HL-60 (cell line): ENCODE measurements at regions not wholly inside any gene's neighbourhood (a gene's known extent, or its start where the extent isn't known, plus 50 kb on each side); places are given as distances from the start of the nearest gene placed in this dataset.

Source experiments
- DNase-seq, 2 experiments: peaks; one replicate each; pipeline ENCODE4 v3.0.0-alpha.2; 2010 to 2020; ENCODE audit warnings: low read depth in 1 of 2, low spot score in 1 of 2
- H3K27ac ChIP-seq: fragments of 250-450 bp; sonication (Bioruptor Pico); replicated peaks from 2 replicates; pipeline ENCODE4 v1.5.1; 2020; ENCODE audit warnings: mild to moderate bottlenecking, moderate library complexity
- H3K27me3 ChIP-seq: fragments of 250-450 bp; sonication (Bioruptor Pico); 2 replicates; pipeline ENCODE4 v1.5.1; 2021; ENCODE audit warnings: mild to moderate bottlenecking, moderate library complexity; ENCODE audit not compliant: insufficient read depth, poor library complexity, severe bottlenecking
- H3K4me3 ChIP-seq: replicated peaks from 2 replicates; pipeline ENCODE4 v1.5.1; 2011; ENCODE audit warnings: mild to moderate bottlenecking, control low read depth, low read length; ENCODE audit not compliant: insufficient read depth
- CTCF ChIP-seq: IDR thresholded peaks from one replicate; pipeline ENCODE4 v1.5.1; 2011; ENCODE audit warnings: low read length, control low read depth, inconsistent platforms; ENCODE audit not compliant: insufficient read depth
- GABPA ChIP-seq: IDR thresholded peaks from 2 replicates; pipeline ENCODE4 v1.6.1; 2012; ENCODE audit warnings: low read depth
- POLR2AphosphoS5 ChIP-seq: IDR thresholded peaks from 2 replicates; pipeline ENCODE4 v1.6.1; 2012; ENCODE audit warnings: low read depth
- REST ChIP-seq: IDR thresholded peaks from 2 replicates; pipeline ENCODE4 v1.6.1; 2012; ENCODE audit warnings: low read depth; ENCODE audit not compliant: insufficient replicate concordance
- SPI1 ChIP-seq: IDR thresholded peaks from 2 replicates; pipeline ENCODE4 v1.6.1; 2012; ENCODE audit warnings: low read depth, mild to moderate bottlenecking, borderline replicate concordance

- H3K27ac ChIP-seq: no peak overlapping the region
- DNase-seq: no peak
Measured at GRCh38 chr16:76665571-76666275, 388.5 kb downstream of the CNTNAP4 start.

DNA sequence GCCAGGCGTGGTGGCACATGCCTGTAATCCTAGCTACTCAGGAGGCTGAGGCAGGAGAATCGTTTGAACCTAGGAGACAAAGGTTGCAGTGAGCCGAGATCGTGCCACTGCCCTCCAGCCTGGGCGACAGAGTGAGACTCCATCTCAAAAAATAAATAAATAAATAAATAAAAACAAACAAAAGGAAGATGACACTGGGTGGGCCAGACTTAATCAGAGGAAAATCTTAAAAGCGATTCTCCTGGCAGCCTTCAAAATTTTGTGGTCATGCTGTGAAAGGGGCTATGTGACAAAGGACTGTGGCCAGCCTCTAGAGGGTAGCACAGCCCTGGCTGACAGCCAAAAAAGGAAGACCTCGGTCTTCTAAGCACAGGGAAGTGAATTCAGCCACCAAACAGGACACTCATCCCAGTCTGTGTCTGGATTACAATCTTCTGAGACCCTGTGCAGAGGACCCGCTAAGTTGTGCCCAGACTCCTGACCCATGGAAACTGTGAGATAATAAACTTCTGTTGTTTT is 391.1 kb downstream of the CNTNAP4 start:
- DNase-seq: no peak
- Histone ChIP-seq H3K27me3 (no peaks in the 10 kb centered on the region), H3K4me3 (no peak overlapping the region), H3K27ac (no peak overlapping the region)
- no peak for TF ChIP-seq REST
- no peak for TF ChIP-seq POLR2AphosphoS5
- no peak for TF ChIP-seq SPI1
- no peak for TF ChIP-seq GABPA
- TF ChIP-seq CTCF: no peak

More at GRCh38 chr16:76665571-76666275, 388.5 kb downstream of the CNTNAP4 start:
- TF ChIP-seq SPI1: no peak
- no peak for TF ChIP-seq GABPA
- TF ChIP-seq REST: no peak
- TF ChIP-seq CTCF: no peak
- TF ChIP-seq POLR2AphosphoS5: no peak
- Histone ChIP-seq H3K27me3 (no peaks in the 10 kb centered on the region), H3K4me3 (no peak overlapping the region)

- no peak overlapping the region for H3K4me3 ChIP-seq
Measured at GRCh38 chr16:76669288-76669687, 392.1 kb downstream of the CNTNAP4 start.

More at GRCh38 chr16:76669288-76669687, 392.1 kb downstream of the CNTNAP4 start:
- Histone ChIP-seq H3K27me3 (no peaks in the 10 kb centered on the region), H3K27ac (no peak overlapping the region)
- no peak for DNase-seq
- TF ChIP-seq CTCF: no peak
- no peak for TF ChIP-seq SPI1
- TF ChIP-seq GABPA: no peak
- no peak for TF ChIP-seq POLR2AphosphoS5
- TF ChIP-seq REST: no peak
